Left ventricle myocardium inferior (tissue), 1 donor: ENCODE measurements at regions not wholly inside any gene's neighbourhood (a gene's known extent, or its start where the extent isn't known, plus 50 kb on each side); places are given as distances from the start of the nearest gene placed in this dataset.

Experiments used
- DNase-seq: peaks from one replicate; pipeline ENCODE4 v3.0.0-alpha.2; 2020
- H3K27ac ChIP-seq: fragments of 200-600 bp; replicated peaks from 2 replicates; pipeline ENCODE4 v1.8.0; 2021
- H3K27me3 ChIP-seq: fragments of 200-600 bp; 2 replicates; pipeline ENCODE4 v1.8.0; 2021; ENCODE audit warnings: low read depth
- H3K36me3 ChIP-seq: fragments of 200-600 bp; 2 replicates; pipeline ENCODE4 v1.8.0; 2021
- H3K4me1 ChIP-seq: fragments of 200-600 bp; 2 replicates; pipeline ENCODE4 v1.8.0; 2021
- H3K4me3 ChIP-seq: fragments of 200-600 bp; 2 replicates; pipeline ENCODE4 v1.8.0; 2021; ENCODE audit warnings: mild to moderate bottlenecking, moderate library complexity
- H3K9me3 ChIP-seq: fragments of 200-600 bp; replicated peaks from 2 replicates; pipeline ENCODE4 v1.8.0; 2021
- CTCF ChIP-seq: fragments of 200-600 bp; IDR thresholded peaks from 2 replicates; pipeline ENCODE4 v1.8.0; 2021; ENCODE audit warnings: antibody characterized with exemption, mild to moderate bottlenecking, borderline replicate concordance
- intact Hi-C: fragments of 100-400 bp; cut with micrococcal nuclease; formaldehyde crosslinking; loops from one replicate; pipeline ENCODE4 v1.11.0; 2022
- donor health status: DM: no; HTN: yes; CAD: no; lungs with severe emphysema.

- Histone ChIP-seq H3K4me3 (no peak overlapping the region), H3K9me3 (no peaks in the 10 kb centered on the region), H3K4me1 (peaks cover 12% of the 10 kb centered on the region), H3K36me3 (peaks cover 5% of the 10 kb centered on the region), H3K27me3 (no peaks in the 10 kb centered on the region), H3K27ac (peak overlapping the region; percentile 31)
- no peak for DNase-seq
- no peak for TF ChIP-seq CTCF
- intact Hi-C loops: no loop called here
Measured at GRCh38 chr6:34638834-34639736, 57.5 kb downstream of the ILRUN start.

DNA sequence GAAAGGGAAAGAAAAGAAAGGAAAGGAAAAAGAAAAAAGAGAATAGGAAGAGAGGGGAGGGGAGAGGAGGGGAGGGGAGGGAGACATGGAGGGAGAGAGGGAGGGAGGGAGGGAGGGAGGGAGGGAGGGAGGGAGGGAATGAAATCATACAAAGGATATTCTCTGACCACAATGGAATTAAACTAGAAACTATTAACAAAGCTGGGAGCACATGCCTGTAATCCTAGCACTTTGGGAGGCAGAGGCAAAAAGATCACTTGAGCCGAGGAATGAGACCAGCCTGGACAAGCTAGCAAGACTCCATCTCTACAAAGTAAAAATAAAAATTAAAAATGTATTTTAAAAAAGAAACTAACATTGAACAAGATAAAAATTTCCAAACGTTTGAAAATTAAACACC, 62.8 kb downstream of the ILRUN start:
- H3K4me3 ChIP-seq: no peak overlapping the region
- H3K27ac ChIP-seq: no peak overlapping the region
- H3K9me3 ChIP-seq: no peaks in the 10 kb centered on the region
- intact Hi-C loops: no loop called here
- TF ChIP-seq CTCF: no peak
- DNase-seq: no peak
- no peaks in the 10 kb centered on the region for H3K36me3 ChIP-seq
- peaks cover 18% of the 10 kb centered on the region for H3K4me1 ChIP-seq
- no peaks in the 10 kb centered on the region for H3K27me3 ChIP-seq

DNA sequence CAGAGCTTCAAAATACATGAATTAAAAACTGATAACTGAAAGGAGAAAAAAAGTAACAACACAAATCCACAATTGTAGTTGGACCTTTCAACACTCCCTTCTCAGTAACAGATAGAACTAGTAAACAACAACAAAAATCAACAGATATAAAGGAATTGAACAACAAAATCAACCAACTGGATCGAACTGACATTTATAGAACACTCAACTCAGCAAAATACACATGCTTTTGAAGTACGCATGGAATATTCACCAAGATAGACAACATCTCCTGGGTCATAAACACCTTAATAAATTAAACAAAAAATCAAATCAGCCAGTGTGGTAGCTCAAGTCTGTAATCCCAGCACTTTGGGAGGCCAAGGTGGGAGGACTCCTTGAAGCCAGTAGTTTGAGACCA, 63.3 kb downstream of the ILRUN start:
- no peak for TF ChIP-seq CTCF
- no peak for DNase-seq
- Histone ChIP-seq H3K9me3 (no peaks in the 10 kb centered on the region), H3K4me1 (peaks cover 18% of the 10 kb centered on the region), H3K4me3 (no peak overlapping the region), H3K27me3 (no peaks in the 10 kb centered on the region), H3K27ac (no peak overlapping the region), H3K36me3 (no peaks in the 10 kb centered on the region)
- intact Hi-C loops: no loop called here

DNA sequence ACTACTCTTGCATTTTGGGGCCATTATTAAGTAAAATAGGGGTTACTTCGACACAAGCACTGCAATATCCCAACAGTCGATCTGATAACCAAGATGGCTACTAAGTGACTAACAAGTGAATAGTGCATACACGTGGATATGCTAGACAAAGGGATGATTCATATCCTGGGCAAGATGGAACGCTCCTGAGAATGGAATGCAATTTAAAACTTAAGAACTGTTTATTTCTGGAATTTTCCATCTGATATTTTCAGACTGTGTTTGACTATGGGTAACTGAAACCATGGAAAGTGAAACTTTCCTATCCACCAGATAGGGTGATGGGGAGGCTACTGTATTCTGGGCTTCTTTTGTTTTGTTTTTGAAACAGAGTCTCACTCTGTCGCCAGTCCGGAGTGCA, 66.5 kb downstream of the ILRUN start:
- Histone ChIP-seq H3K9me3 (no peaks in the 10 kb centered on the region), H3K4me3 (no peak overlapping the region), H3K36me3 (no peaks in the 10 kb centered on the region), H3K27me3 (no peaks in the 10 kb centered on the region), H3K4me1 (peaks cover 18% of the 10 kb centered on the region), H3K27ac (peak overlapping the region; percentile 30)
- DNase-seq: no peak
- intact Hi-C loops: no loop called here
- no peak for TF ChIP-seq CTCF

GRCh38 chr6:34627296-34627695, 69.3 kb downstream of the ILRUN start:
- TF ChIP-seq CTCF: no peak
- Histone ChIP-seq H3K9me3 (no peaks in the 10 kb centered on the region), H3K36me3 (no peaks in the 10 kb centered on the region), H3K4me3 (no peak overlapping the region), H3K4me1 (peaks cover 18% of the 10 kb centered on the region), H3K27ac (no peak overlapping the region), H3K27me3 (no peaks in the 10 kb centered on the region)
- intact Hi-C loops: no loop called here
- no peak for DNase-seq
